ENCODE measurements at regions not wholly inside any gene's neighbourhood (a gene's known extent, or its start where the extent isn't known, plus 50 kb on each side); places are given as distances from the start of the nearest gene placed in this dataset.
"Not testable (repeated sequence)": the region's sequence is repeated elsewhere in the genome, so short reads cannot be mapped to it uniquely, and the experiment has no call there.

DNA sequence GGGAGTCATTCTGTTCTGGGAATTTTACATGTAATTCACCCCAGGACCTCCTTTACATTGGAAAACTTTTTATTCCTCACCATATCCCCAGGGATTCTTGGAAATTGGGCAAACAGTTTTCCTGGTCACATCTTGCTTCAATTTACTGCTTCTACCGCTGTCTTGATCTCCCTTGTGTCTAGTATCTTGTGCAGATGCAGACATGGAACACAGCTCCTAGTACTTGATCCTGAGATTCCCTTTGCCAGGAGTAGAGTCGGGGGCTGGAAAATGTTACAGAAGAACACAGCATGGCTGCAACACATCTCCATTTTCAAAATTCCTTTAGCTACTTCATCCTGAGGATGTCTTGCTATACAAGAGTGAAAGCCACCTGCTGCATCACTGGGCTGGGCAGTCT is 472.8 kb downstream of the PLCL1 start:
- Histone ChIP-seq H3K27ac (ENCODE audit: low read depth in 1 of 2, low read length in 2 of 2) (no peak overlapping the region), H3K4me3 (ENCODE audit: low read length in 2 of 2) (no peak overlapping the region), H3K36me3 (ENCODE audit: control insufficient read depth in 1 of 2, insufficient read depth in 2 of 2, low read length in 1 of 2) (no peaks in the 10 kb centered on the region), H3K4me1 (ENCODE audit: control insufficient read depth in 1 of 2, insufficient read depth in 2 of 2, low read length in 2 of 2) (peaks cover 0 to 1% of the 10 kb centered on the region in 2 donors), H3K9me3 (ENCODE audit: control insufficient read depth, low read length) (no peaks in the 10 kb centered on the region), H3K27me3 (ENCODE audit: control insufficient read depth in 1 of 2, insufficient read depth in 2 of 2, low read length in 1 of 2) (no peaks in the 10 kb centered on the region)
- ATAC-seq (ENCODE audit: low FRiP score) (no peak), DNase-seq (no peak)
- intact Hi-C loops (cut with DNase I): no loop called here
- 83 to 92% methylated on average over 2 of the region's 2 CpGs for WGBS, 2 donors

DNA sequence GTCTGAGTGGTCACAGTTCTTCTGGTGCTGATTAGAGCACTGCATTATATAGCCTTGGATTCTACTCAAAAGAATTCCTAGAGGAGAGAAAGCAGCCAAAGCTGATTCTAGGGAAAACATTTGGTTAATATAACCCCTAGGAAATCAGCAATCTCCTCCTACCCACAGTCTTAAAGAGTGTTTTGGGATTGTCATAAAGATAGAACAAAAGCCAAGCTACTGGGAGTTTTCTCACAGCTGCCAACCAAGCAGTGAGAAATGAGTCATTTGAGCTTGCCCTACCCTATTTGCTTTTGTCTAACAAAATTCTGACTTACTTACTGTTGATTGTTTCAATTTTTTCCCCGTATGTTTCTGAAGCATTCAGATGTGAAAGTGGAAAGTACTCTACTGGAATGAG is 469.3 kb downstream of the PLCL1 start:
- no peak for DNase-seq
- Histone ChIP-seq H3K4me1 (ENCODE audit: control insufficient read depth in 1 of 2, insufficient read depth in 2 of 2, low read length in 2 of 2) (peaks cover 0 to 1% of the 10 kb centered on the region in 2 donors), H3K27me3 (ENCODE audit: control insufficient read depth in 1 of 2, insufficient read depth in 2 of 2, low read length in 1 of 2) (no peaks in the 10 kb centered on the region), H3K27ac (ENCODE audit: low read depth in 1 of 2, low read length in 2 of 2) (no peak overlapping the region), H3K4me3 (ENCODE audit: low read length in 2 of 2) (no peak overlapping the region), H3K9me3 (ENCODE audit: control insufficient read depth, low read length) (no peaks in the 10 kb centered on the region), H3K36me3 (ENCODE audit: control insufficient read depth in 1 of 2, insufficient read depth in 2 of 2, low read length in 1 of 2) (no peaks in the 10 kb centered on the region)
- no peak for ATAC-seq (ENCODE audit: low FRiP score)
- WGBS, 2 donors: 18 to 25% methylated on average over 1 of the region's 1 CpG
- intact Hi-C loops (cut with DNase I): no loop called here

DNA sequence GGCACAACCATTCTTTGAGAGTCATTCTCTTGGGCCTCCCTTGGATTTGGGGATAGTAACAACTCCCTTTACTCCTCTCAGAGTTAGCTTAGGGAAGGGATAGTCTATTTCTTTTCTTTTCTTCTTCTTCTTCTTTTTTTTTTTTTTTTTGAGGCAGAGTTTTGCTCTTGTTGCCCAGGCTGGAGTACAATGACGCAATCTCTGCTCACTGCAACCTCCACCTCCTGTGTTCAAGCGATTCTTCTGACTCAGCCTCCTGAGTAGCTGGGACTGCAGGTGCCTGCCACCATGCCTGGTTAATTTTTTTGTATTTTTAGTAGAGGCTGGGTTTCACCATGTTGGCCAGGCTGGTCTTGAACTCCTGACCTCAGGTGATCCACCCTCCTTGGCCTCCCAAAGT is 465.8 kb downstream of the PLCL1 start:
- H3K36me3 ChIP-seq (ENCODE audit: control insufficient read depth in 1 of 2, insufficient read depth in 2 of 2, low read length in 1 of 2); DNase-seq; H3K9me3 ChIP-seq (ENCODE audit: control insufficient read depth, low read length); H3K27ac ChIP-seq (ENCODE audit: low read depth in 1 of 2, low read length in 2 of 2); intact Hi-C loops (cut with DNase I); H3K4me1 ChIP-seq (ENCODE audit: control insufficient read depth in 1 of 2, insufficient read depth in 2 of 2, low read length in 2 of 2); H3K4me3 ChIP-seq (ENCODE audit: low read length in 2 of 2); H3K27me3 ChIP-seq (ENCODE audit: control insufficient read depth in 1 of 2, insufficient read depth in 2 of 2, low read length in 1 of 2); ATAC-seq (ENCODE audit: low FRiP score): not testable (repeated sequence)
- WGBS, 2 donors: 88 to 94% methylated on average over 2 of the region's 2 CpGs

DNA sequence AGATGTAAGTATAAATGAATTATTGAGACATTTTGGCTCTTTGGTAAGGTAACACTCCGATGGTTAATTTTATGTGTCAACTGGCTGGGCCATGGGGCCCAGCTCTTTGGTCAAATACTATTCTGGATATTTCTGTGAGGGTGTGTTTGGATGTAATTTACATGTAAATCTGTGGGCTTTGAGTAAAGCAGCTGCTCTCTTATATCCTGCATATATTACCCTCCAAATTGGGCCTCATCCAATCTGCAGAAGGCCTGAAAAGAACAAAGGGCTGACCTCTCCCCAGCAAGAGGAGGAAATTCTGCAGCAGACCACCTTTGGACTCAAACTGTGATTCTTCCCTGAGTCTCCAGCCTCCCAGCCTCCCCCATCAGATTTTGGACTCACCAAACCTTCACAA is 464.1 kb downstream of the PLCL1 start:
- Histone ChIP-seq H3K27me3 (ENCODE audit: control insufficient read depth in 1 of 2, insufficient read depth in 2 of 2, low read length in 1 of 2) (no peaks in the 10 kb centered on the region), H3K9me3 (ENCODE audit: control insufficient read depth, low read length) (no peaks in the 10 kb centered on the region), H3K36me3 (ENCODE audit: control insufficient read depth in 1 of 2, insufficient read depth in 2 of 2, low read length in 1 of 2) (peaks cover 0 to 2% of the 10 kb centered on the region in 2 donors), H3K4me1 (ENCODE audit: control insufficient read depth in 1 of 2, insufficient read depth in 2 of 2, low read length in 2 of 2) (no peaks in the 10 kb centered on the region), H3K27ac (ENCODE audit: low read depth in 1 of 2, low read length in 2 of 2) (no peak overlapping the region), H3K4me3 (ENCODE audit: low read length in 2 of 2) (no peak overlapping the region)
- intact Hi-C loops (cut with DNase I): no loop called here
- DNase-seq (no peak), ATAC-seq (ENCODE audit: low FRiP score) (no peak)
- 89 to 94% methylated on average over 1 of the region's 1 CpG for WGBS, 2 donors

DNA sequence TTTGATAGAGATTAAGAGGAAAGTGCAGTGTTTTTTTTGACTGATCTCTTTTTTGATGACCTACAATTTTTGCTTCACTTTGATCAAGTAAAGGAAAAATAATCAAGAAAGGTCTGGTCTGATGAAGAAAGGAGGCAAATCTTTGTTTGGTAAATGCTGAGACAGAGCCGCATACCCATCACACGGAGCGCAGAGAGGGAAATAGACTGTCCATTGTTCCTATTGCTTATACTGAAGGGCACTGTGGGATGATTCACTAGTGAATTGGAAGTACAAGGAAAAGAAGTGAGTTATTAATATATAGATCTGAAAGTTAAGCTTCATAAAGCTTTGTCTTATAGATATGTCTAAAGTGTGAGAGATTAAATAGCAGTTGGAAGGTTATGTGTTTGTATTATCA is 455.1 kb downstream of the PLCL1 start:
- WGBS, 2 donors: 90 to 93% methylated on average over 3 of the region's 3 CpGs
- ATAC-seq (ENCODE audit: low FRiP score) (no peak), DNase-seq (no peak)
- Histone ChIP-seq H3K27me3 (ENCODE audit: control insufficient read depth in 1 of 2, insufficient read depth in 2 of 2, low read length in 1 of 2) (no peaks in the 10 kb centered on the region), H3K36me3 (ENCODE audit: control insufficient read depth in 1 of 2, insufficient read depth in 2 of 2, low read length in 1 of 2) (no peaks in the 10 kb centered on the region), H3K4me3 (ENCODE audit: low read length in 2 of 2) (no peak overlapping the region), H3K4me1 (ENCODE audit: control insufficient read depth in 1 of 2, insufficient read depth in 2 of 2, low read length in 2 of 2) (peaks cover 0 to 4% of the 10 kb centered on the region in 2 donors), H3K27ac (ENCODE audit: low read depth in 1 of 2, low read length in 2 of 2) (no peak overlapping the region), H3K9me3 (ENCODE audit: control insufficient read depth, low read length) (no peaks in the 10 kb centered on the region)
- intact Hi-C loops (cut with DNase I): no loop called here

DNA sequence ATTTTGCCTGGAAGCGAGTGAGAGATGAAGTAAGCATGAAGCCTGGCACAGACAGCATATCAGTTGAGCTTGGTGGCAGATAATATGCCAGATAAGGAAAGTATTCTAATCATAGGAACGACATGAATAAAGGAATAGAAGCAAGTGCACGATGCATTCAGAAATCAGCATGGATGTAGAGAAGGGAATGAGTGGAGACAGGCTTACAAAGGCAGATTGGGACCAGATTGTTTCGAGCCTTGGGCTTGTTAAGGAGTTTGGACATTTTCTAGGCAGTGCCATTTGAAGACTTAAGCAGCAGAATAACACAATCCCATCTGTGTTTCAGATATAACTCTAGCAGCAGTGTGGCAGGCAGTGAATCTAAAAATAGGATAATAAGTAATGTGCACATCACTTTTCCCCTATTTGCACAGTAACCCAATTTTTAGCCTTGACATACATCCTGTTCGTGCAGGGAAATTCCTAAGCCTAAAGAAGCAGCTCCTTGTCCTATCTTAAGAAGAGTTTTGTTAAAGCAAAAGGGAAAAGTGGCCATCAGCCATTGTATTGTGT is 450.2 kb downstream of the PLCL1 start:
- no peak for ATAC-seq (ENCODE audit: low FRiP score)

DNA sequence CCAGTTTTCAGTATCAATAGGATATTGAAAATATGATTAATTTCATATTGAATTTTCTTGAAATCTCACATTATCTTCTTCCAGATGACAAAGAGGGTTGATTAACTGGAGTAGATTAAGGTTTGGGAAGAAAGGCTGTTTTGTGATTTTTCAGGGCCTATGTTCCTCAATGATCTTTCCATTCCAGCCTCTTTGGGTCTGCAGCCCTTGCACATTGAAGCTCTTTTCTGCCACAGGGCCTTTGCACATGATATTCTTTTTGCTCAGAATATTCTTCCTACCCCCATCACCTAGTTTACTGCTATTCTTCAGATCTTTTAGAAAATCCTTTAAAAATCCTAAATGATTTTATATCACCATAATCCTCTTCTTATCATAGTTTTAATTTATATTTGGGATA is 449.6 kb downstream of the PLCL1 start:
- no peaks in the 10 kb centered on the region for H3K27me3 ChIP-seq (ENCODE audit: control insufficient read depth in 1 of 2, insufficient read depth in 2 of 2, low read length in 1 of 2)
- no peak overlapping the region for H3K27ac ChIP-seq (ENCODE audit: low read depth in 1 of 2, low read length in 2 of 2)
- no peak for ATAC-seq (ENCODE audit: low FRiP score)
- H3K4me1 ChIP-seq (ENCODE audit: control insufficient read depth in 1 of 2, insufficient read depth in 2 of 2, low read length in 2 of 2): peaks cover 0 to 15% of the 10 kb centered on the region in 2 donors
- DNase-seq: no peak
- H3K36me3 ChIP-seq (ENCODE audit: control insufficient read depth in 1 of 2, insufficient read depth in 2 of 2, low read length in 1 of 2): no peaks in the 10 kb centered on the region
- H3K9me3 ChIP-seq (ENCODE audit: control insufficient read depth, low read length): no peaks in the 10 kb centered on the region
- H3K4me3 ChIP-seq (ENCODE audit: low read length in 2 of 2): no peak overlapping the region
- intact Hi-C loops (cut with DNase I): no loop called here

More for the DNA sequence above, 450.2 kb downstream of the PLCL1 start:
- H3K4me1 ChIP-seq (ENCODE audit: control insufficient read depth in 1 of 2, insufficient read depth in 2 of 2, low read length in 2 of 2): peaks cover 0 to 15% of the 10 kb centered on the region in 2 donors
- no peaks in the 10 kb centered on the region for H3K9me3 ChIP-seq (ENCODE audit: control insufficient read depth, low read length)
- no peak overlapping the region for H3K4me3 ChIP-seq (ENCODE audit: low read length in 2 of 2)
- H3K27ac ChIP-seq (ENCODE audit: low read depth in 1 of 2, low read length in 2 of 2): no peak overlapping the region
- H3K36me3 ChIP-seq (ENCODE audit: control insufficient read depth in 1 of 2, insufficient read depth in 2 of 2, low read length in 1 of 2): no peaks in the 10 kb centered on the region
- WGBS, 2 donors: 2 to 9% methylated on average over 5 of the region's 5 CpGs
- intact Hi-C loops (cut with DNase I): no loop called here
- DNase-seq: no peak
- no peaks in the 10 kb centered on the region for H3K27me3 ChIP-seq (ENCODE audit: control insufficient read depth in 1 of 2, insufficient read depth in 2 of 2, low read length in 1 of 2)

DNA sequence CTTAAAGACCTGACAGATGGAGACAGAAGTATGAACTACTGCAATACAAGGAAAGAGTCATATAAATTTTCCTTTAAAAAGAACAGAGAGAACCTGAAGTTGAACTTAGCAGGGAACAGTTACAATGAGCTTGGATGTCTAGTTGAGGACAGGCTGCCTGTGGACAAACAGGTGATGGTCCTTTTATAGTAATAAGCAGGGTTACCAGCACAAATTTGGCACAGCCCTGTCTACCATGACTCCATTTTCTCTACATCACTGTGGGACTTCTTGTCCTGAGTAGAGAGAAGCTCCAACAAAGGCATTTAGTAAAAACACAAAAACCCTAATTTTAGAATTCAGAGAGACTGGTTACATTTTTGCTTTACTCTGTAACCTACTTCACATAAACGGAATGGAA is 448.1 kb downstream of the PLCL1 start:
- H3K4me3 ChIP-seq (ENCODE audit: low read length in 2 of 2): no peak overlapping the region
- intact Hi-C loops (cut with DNase I): no loop called here
- 10 to 11% methylated on average over 1 of the region's 1 CpG for WGBS, 2 donors
- no peak overlapping the region for H3K27ac ChIP-seq (ENCODE audit: low read depth in 1 of 2, low read length in 2 of 2)
- no peak for DNase-seq
- no peak for ATAC-seq (ENCODE audit: low FRiP score)
- H3K9me3 ChIP-seq (ENCODE audit: control insufficient read depth, low read length): no peaks in the 10 kb centered on the region
- H3K4me1 ChIP-seq (ENCODE audit: control insufficient read depth in 1 of 2, insufficient read depth in 2 of 2, low read length in 2 of 2): peaks cover 0 to 15% of the 10 kb centered on the region in 2 donors
- no peaks in the 10 kb centered on the region for H3K36me3 ChIP-seq (ENCODE audit: control insufficient read depth in 1 of 2, insufficient read depth in 2 of 2, low read length in 1 of 2)
- no peaks in the 10 kb centered on the region for H3K27me3 ChIP-seq (ENCODE audit: control insufficient read depth in 1 of 2, insufficient read depth in 2 of 2, low read length in 1 of 2)

DNA sequence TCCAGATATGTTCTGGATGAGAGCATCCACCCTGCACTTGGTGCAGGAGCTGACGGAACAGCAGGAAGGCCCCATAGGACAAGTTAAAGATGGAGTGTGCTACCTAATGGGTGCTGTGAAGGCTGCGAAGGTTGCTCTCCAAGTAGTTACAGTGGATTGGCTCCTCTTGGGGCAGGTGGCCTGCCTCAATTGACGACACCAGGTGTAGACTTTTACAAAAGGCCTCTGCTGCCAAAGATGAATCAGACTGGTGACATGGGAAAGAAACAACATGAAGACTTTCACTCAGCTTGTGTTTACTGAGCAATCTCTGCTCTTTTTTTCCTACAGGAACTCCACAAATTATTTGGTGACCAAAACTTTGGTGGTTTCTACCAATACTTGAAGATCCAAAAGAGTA is 437.7 kb downstream of the PLCL1 start:
- 93 to 95% methylated on average over 3 of the region's 3 CpGs for WGBS, 2 donors
- Histone ChIP-seq H3K4me3 (ENCODE audit: low read length in 2 of 2) (no peak overlapping the region), H3K4me1 (ENCODE audit: control insufficient read depth in 1 of 2, insufficient read depth in 2 of 2, low read length in 2 of 2) (no peaks in the 10 kb centered on the region), H3K27ac (ENCODE audit: low read depth in 1 of 2, low read length in 2 of 2) (no peak overlapping the region), H3K27me3 (ENCODE audit: control insufficient read depth in 1 of 2, insufficient read depth in 2 of 2, low read length in 1 of 2) (no peaks in the 10 kb centered on the region), H3K36me3 (ENCODE audit: control insufficient read depth in 1 of 2, insufficient read depth in 2 of 2, low read length in 1 of 2) (no peaks in the 10 kb centered on the region), H3K9me3 (ENCODE audit: control insufficient read depth, low read length) (no peaks in the 10 kb centered on the region)
- no peak for DNase-seq
- no peak for ATAC-seq (ENCODE audit: low FRiP score)
- intact Hi-C loops (cut with DNase I): no loop called here
